Stimulated activated CD4-positive, alpha-beta T cell treated with anti-CD3 and anti-CD28 coated beads, Interleukin-1b, Interleukin-23, amount 100 ng/mL, for 4 hours (primary cell): ENCODE measurements at regions not wholly inside any gene's neighbourhood (a gene's known extent, or its start where the extent isn't known, plus 50 kb on each side); places are given as distances from the start of the nearest gene placed in this dataset.

Experiments
- DNase-seq, 2 donors: peaks; one replicate each; pipeline ENCODE4 v3.0.0-alpha.2; 2020; ENCODE audit warnings: low read depth in 2 of 2

DNA sequence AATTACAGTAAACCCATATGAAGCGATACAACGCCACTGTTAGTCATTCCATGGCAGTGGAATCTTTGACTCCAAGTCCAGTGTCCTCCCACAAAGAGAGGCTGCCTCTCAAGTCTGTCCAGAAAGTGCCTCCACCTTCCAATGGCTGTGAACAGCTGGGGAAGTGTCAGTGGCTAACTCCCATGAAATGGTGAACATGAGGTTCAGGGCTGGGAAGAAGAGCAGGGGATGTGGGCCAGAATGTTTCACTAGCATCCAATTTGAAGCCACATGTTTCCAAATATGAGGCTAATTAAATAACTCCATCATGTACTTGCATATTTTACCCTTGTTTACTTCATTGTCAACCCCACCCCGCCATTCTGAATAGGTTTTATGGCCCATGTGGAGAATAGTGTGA, 53.1 kb upstream of the CHST15 start:
- DNase-seq, result no peak

DNA sequence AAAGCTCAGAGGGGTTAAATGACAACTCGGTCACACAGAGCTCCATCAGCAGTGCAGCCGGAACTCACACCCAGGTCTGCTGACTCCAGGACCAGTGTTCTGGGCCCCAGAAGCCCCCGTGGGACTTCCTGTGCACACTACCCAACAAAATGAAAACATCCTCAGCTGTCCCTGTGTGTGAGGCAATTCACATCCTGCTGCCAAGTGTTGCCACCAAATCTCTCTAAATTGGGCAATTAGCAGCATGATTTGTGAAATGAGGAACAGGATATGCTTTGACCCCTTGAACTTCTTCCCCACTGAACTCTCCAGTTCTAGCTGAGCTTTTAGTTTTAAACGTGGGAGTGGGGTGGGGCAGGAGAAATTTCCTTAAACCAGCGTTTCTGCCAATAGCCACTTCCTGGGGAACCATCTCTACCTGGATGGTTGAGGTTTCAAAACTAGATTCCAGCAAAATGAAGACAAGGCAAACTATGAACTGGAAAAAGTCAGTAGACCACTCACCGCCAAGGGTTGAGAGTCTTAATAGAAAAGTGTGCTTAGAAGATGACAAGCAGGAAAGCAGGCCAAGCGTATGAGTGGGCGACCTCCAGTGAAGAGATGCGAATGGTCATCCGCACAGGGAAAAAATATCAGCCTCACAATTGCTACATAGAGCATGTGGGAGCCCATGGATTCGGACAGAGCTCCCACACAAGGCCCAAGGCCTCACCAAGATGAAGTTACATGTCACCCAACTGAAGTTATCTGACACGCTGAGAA, 51.9 kb upstream of the CHST15 start:
- no peak for DNase-seq

DNA sequence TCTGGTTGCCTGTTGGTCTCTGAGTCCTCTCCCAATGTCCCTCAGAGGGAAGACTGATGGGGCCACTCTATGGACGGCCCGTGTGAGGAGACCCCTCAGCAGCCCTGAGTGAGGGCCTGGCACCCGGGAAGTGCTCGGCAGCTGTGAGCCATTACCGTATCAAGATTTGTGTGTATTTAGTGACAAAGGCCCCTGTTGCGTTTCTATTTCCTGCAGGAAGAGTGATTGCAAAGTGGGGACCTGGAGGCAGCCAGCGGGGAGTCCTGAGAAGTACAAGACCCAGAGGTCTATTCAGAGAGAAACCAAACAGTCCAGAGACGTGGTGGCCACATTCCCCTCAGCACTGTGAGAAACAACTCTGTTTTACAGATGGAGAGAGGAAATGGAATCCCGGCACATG, 51.1 kb upstream of the CHST15 start:
- no peak for DNase-seq

DNA sequence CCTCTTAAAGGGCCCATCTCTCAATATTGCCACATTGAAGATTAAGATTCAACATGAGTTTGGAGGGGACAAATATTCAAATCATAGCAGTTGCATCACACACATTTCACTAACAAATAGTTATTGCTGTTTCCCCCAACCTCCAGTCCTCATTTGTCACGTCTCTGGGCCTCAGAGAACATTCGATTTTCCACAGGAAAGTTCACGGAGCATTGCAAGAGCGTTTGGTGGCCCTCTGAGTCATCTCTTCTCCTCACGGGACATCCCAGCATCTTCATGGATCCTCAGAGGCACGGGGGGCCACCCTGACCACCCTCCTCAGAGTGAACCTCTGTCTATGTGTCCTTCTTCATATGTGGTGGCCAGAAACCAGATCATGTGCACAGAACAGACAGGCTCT, 50.3 kb upstream of the CHST15 start:
- DNase-seq, result no peak
